GM12878 (cell line): ENCODE measurements at regions not wholly inside any gene's neighbourhood (a gene's known extent, or its start where the extent isn't known, plus 50 kb on each side); places are given as distances from the start of the nearest gene placed in this dataset.

Experiments used
- ASH2L ChIP-seq: fragments of 300-600, 200-600 bp; sonication (generic); IDR thresholded peaks from 2 replicates; pipeline ENCODE4 v1.6.1; 2017; ENCODE audit warnings: low read depth, mild to moderate bottlenecking, borderline replicate concordance
- CHD1 ChIP-seq: IDR thresholded peaks from 2 replicates; pipeline ENCODE4 v1.6.1; 2012; ENCODE audit warnings: low read depth, low read length, improper control_type of control experiment
- CHD2 ChIP-seq: IDR thresholded peaks from 2 replicates; pipeline ENCODE4 v1.6.1; 2011; ENCODE audit warnings: low read depth, low read length, improper control_type of control experiment, borderline replicate concordance
- EP300 ChIP-seq, 2 experiments: fragments of 150-350 bp in 1 of 2; IDR thresholded peaks; 2 replicates each; pipeline ENCODE4 v1.6.1; 2011 to 2012; ENCODE audit warnings: low read depth in 2 of 2, low read length in 2 of 2, borderline replicate concordance in 1 of 2, improper control_type of control experiment in 1 of 2, inconsistent platforms in 1 of 2; ENCODE audit not compliant: control insufficient read depth in 1 of 2
- GATAD2B ChIP-seq: fragments of 450-650 bp; conservative IDR thresholded peaks from 2 replicates; pipeline ENCODE4 v1.6.1; 2017; ENCODE audit warnings: low read depth, mild to moderate bottlenecking, moderate library complexity
- HDAC6 ChIP-seq: fragments of 200-600 bp; sonication (generic); IDR thresholded peaks from one replicate; pipeline ENCODE4 v1.8.0; 2017; ENCODE audit warnings: antibody characterized with exemption; ENCODE audit not compliant: unreplicated experiment
- JUNB ChIP-seq: IDR thresholded peaks from 2 replicates; pipeline ENCODE4 v1.6.1; 2016; ENCODE audit warnings: antibody characterized with exemption, mild to moderate bottlenecking
- MEF2B ChIP-seq: fragments of 450-650 bp; IDR thresholded peaks from 2 replicates; pipeline ENCODE4 v1.6.1; 2018; ENCODE audit warnings: mild to moderate bottlenecking, moderate library complexity; ENCODE audit not compliant: partially characterized antibody, poor library complexity, severe bottlenecking
- MTA2 ChIP-seq: fragments of 450-650 bp; IDR thresholded peaks from 2 replicates; pipeline ENCODE4 v1.6.1; 2016; ENCODE audit warnings: low read depth, mild to moderate bottlenecking, moderate library complexity
- MTA3 ChIP-seq: IDR thresholded peaks from 2 replicates; pipeline ENCODE4 v1.6.1; 2012; ENCODE audit warnings: low read length, inconsistent platforms, borderline replicate concordance
- MYC ChIP-seq: IDR thresholded peaks from 2 replicates; pipeline ENCODE4 v1.6.1; 2011; ENCODE audit warnings: mild to moderate bottlenecking, low read length, moderate library complexity, inconsistent platforms; ENCODE audit not compliant: insufficient read depth, insufficient replicate concordance, insufficient read length, severe bottlenecking
- PML ChIP-seq: IDR thresholded peaks from 2 replicates; pipeline ENCODE4 v1.6.1; 2012; ENCODE audit warnings: low read length, inconsistent platforms
- POLR2AphosphoS2 ChIP-seq: IDR thresholded peaks from 2 replicates; pipeline ENCODE4 v1.6.1; 2011; ENCODE audit warnings: low read depth, mild to moderate bottlenecking, low read length, improper control_type of control experiment, moderate library complexity
- RAD21 ChIP-seq: IDR thresholded peaks from 2 replicates; pipeline ENCODE4 v1.6.1; 2011; ENCODE audit warnings: mild to moderate bottlenecking, low read depth, low read length, moderate library complexity; ENCODE audit not compliant: insufficient read depth
- SIX5 ChIP-seq: IDR thresholded peaks from 2 replicates; pipeline ENCODE4 v1.6.1; 2011; ENCODE audit warnings: mild to moderate bottlenecking, low read depth, low read length, moderate library complexity; ENCODE audit not compliant: severe bottlenecking
- SMARCA5 ChIP-seq: fragments of 450-650 bp; IDR thresholded peaks from 2 replicates; pipeline ENCODE4 v1.6.1; 2017; ENCODE audit warnings: mild to moderate bottlenecking
- TAF1 ChIP-seq: IDR thresholded peaks from 2 replicates; pipeline ENCODE4 v1.6.1; 2011; ENCODE audit warnings: mild to moderate bottlenecking, low read depth, low read length, borderline replicate concordance
- TBL1XR1 ChIP-seq: IDR thresholded peaks from 2 replicates; pipeline ENCODE4 v1.6.1; 2012; ENCODE audit warnings: low read depth, low read length, improper control_type of control experiment
- TCF12 ChIP-seq: IDR thresholded peaks from 2 replicates; pipeline ENCODE4 v1.6.1; 2011; ENCODE audit warnings: low read depth, mild to moderate bottlenecking, low read length
- TCF3 ChIP-seq: IDR thresholded peaks from 2 replicates; pipeline ENCODE4 v1.6.1; 2012; ENCODE audit warnings: low read depth, mild to moderate bottlenecking, low read length, borderline replicate concordance; ENCODE audit not compliant: insufficient read depth
- YBX1 ChIP-seq: fragments of 450-650 bp; IDR thresholded peaks from 2 replicates; pipeline ENCODE4 v1.6.1; 2016; ENCODE audit warnings: antibody characterized with exemption
- ZSCAN29 ChIP-seq: fragments of 450-650 bp; IDR thresholded peaks from 2 replicates; pipeline ENCODE4 v1.6.1; 2017; ENCODE audit warnings: mild to moderate bottlenecking, moderate library complexity
- TF ChIP-seq, protein P1 (sequence below): fragments of 450-650 bp; IDR thresholded peaks from 2 replicates; pipeline ENCODE4 v1.6.1; 2017; ENCODE audit warnings: antibody characterized with exemption, mild to moderate bottlenecking, moderate library complexity
- TF ChIP-seq, protein P2 (sequence below): fragments of 450-650 bp; formaldehyde crosslinking; IDR thresholded peaks from 2 replicates; pipeline ENCODE4 v1.5.0; 2022; ENCODE audit warnings: mild to moderate bottlenecking, missing genetic modification characterization

DNA sequence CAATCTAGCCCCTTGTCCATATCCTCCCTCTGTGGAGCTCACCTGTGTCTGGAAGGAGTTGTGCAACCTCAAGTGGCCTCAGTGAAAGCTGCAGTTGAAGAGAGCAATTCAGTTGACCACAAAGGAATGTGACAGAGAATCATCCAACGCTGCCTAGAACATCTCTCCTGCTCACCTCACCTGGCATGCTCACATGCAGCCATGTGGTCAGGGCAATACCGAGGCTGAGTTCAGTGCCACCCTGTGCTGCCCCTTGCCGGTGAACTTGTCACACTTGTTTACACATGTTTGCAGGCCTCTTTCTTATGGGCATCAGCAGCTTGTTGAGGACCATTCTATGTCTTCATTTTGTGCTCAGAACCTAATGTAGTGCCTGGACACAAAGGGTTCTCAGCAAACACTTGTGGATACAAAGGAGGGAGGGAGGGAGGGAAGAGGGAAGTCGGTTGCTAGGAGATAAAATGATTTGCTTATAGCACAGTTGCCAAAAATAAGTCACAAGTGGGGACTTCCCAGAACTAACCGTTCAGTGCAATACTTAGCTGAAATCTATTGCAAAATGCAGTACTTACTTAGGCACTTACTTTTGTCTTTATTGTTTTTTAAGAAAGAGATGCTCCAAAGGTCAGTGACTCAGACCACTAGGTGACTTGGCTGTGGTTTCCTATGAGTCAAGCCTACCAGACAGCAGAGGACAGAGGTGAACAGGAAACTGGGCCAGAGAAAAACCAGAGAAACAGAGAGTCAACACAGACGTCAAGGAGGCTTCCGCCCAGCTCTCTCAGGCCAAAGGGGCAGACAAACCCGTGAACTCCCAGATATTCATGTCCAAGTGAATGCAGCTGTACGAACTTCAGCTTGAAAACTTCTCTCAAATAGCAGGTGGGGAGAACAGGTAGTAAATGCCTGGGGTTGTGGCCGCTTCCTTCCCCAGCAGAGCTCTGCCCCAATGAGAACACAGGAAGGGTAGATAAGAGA, 227.8 kb upstream of the CTNNB1 start (continued):
- TF ChIP-seq TBL1XR1 (peak; percentile 86), POLR2AphosphoS2 (no peak), CHD2 (peak; percentile 30; the same call in 1 of the 2 replicates), JUNB (peak; percentile 88), TCF12 (no peak), RAD21 (peak; percentile 72), ZSCAN29 (no peak), SIX5 (peak; percentile 11), MEF2B (peak; percentile 95), HDAC6 (no peak), MYC (no peak), GATAD2B (0 out of 2 replicates have a peak, but pooled peaks have one; percentile 26), MTA2 (peak; percentile 76), TCF3 (peak; percentile 27; the same call in 1 of the 2 replicates), EP300 (IDR thresholded peaks at IDR 0.05; ENCODE audit: borderline replicate concordance in 1 of 2, control insufficient read depth in 1 of 2, low read depth in 2 of 2, low read length in 2 of 2) (peak; percentile 89 to 90; a peak in 2 of 4 replicates), CHD1 (no peak), SMARCA5 (peak; percentile 76; the same call in 1 of the 2 replicates), ASH2L (no peak; the same call in 1 of the 2 replicates), MTA3 (no peak; the same call in 1 of the 2 replicates), PML (peak; percentile 65; the same call in 1 of the 2 replicates), YBX1 (no peak), TAF1 (0 out of 2 replicates have a peak, but pooled peaks have one; percentile 38)
- TF ChIP-seq, protein P1, sequence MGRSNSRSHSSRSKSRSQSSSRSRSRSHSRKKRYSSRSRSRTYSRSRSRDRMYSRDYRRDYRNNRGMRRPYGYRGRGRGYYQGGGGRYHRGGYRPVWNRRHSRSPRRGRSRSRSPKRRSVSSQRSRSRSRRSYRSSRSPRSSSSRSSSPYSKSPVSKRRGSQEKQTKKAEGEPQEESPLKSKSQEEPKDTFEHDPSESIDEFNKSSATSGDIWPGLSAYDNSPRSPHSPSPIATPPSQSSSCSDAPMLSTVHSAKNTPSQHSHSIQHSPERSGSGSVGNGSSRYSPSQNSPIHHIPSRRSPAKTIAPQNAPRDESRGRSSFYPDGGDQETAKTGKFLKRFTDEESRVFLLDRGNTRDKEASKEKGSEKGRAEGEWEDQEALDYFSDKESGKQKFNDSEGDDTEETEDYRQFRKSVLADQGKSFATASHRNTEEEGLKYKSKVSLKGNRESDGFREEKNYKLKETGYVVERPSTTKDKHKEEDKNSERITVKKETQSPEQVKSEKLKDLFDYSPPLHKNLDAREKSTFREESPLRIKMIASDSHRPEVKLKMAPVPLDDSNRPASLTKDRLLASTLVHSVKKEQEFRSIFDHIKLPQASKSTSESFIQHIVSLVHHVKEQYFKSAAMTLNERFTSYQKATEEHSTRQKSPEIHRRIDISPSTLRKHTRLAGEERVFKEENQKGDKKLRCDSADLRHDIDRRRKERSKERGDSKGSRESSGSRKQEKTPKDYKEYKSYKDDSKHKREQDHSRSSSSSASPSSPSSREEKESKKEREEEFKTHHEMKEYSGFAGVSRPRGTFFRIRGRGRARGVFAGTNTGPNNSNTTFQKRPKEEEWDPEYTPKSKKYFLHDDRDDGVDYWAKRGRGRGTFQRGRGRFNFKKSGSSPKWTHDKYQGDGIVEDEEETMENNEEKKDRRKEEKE = no peak
- TF ChIP-seq, protein P2, sequence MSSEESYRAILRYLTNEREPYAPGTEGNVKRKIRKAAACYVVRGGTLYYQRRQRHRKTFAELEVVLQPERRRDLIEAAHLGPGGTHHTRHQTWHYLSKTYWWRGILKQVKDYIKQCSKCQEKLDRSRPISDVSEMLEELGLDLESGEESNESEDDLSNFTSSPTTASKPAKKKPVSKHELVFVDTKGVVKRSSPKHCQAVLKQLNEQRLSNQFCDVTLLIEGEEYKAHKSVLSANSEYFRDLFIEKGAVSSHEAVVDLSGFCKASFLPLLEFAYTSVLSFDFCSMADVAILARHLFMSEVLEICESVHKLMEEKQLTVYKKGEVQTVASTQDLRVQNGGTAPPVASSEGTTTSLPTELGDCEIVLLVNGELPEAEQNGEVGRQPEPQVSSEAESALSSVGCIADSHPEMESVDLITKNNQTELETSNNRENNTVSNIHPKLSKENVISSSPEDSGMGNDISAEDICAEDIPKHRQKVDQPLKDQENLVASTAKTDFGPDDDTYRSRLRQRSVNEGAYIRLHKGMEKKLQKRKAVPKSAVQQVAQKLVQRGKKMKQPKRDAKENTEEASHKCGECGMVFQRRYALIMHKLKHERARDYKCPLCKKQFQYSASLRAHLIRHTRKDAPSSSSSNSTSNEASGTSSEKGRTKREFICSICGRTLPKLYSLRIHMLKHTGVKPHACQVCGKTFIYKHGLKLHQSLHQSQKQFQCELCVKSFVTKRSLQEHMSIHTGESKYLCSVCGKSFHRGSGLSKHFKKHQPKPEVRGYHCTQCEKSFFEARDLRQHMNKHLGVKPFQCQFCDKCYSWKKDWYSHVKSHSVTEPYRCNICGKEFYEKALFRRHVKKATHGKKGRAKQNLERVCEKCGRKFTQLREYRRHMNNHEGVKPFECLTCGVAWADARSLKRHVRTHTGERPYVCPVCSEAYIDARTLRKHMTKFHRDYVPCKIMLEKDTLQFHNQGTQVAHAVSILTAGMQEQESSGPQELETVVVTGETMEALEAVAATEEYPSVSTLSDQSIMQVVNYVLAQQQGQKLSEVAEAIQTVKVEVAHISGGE (CRISPR knock-in tag) = no peak
